ENCODE measurements at regions not wholly inside any gene's neighbourhood (a gene's known extent, or its start where the extent isn't known, plus 50 kb on each side); places are given as distances from the start of the nearest gene placed in this dataset.

- intact Hi-C loops (cut with micrococcal nuclease), result no loop called here
- Mint-ChIP-seq H3K27me3 (no peaks in the 10 kb centered on the region), H3K4me1 (ENCODE audit: low read depth) (no peaks in the 10 kb centered on the region), H3K4me3 (no peak overlapping the region), H3K36me3 (ENCODE audit: low read depth) (no peaks in the 10 kb centered on the region), H3K9me3 (no peaks in the 10 kb centered on the region), H3K27ac (no peak overlapping the region)
- ATAC-seq, result no peak
- CTCF ChIA-PET, result no interaction called here
- POLR2A ChIA-PET, result no interaction called here
- DNase-seq, result no peak
- TF ChIP-seq, protein P1, sequence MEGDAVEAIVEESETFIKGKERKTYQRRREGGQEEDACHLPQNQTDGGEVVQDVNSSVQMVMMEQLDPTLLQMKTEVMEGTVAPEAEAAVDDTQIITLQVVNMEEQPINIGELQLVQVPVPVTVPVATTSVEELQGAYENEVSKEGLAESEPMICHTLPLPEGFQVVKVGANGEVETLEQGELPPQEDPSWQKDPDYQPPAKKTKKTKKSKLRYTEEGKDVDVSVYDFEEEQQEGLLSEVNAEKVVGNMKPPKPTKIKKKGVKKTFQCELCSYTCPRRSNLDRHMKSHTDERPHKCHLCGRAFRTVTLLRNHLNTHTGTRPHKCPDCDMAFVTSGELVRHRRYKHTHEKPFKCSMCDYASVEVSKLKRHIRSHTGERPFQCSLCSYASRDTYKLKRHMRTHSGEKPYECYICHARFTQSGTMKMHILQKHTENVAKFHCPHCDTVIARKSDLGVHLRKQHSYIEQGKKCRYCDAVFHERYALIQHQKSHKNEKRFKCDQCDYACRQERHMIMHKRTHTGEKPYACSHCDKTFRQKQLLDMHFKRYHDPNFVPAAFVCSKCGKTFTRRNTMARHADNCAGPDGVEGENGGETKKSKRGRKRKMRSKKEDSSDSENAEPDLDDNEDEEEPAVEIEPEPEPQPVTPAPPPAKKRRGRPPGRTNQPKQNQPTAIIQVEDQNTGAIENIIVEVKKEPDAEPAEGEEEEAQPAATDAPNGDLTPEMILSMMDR (IDR thresholded peaks at IDR 0.05), result no peak
Measured at GRCh38 chr12:23185346-23185745, 560.4 kb downstream of the ETNK1 start.

DNA sequence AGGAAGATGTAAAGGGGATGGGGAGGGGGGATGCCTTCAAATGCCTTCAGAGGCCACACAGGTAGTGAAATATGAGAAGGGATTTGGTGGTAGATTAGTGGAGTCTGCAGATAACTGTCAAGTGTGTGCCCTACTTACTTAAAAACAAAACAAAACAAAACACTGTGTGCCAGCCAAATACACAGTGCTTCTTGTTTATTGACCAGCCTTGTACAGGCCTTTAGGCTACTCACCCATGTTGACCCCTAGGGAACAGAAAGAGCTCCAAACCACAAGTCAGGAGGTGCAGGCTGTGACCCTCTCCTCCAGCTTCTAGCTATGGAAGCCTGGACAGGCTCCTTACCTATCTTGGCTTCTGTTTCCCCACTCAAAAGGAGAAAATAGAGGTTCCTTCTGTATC, 562.0 kb downstream of the ETNK1 start:
- H3K4me3 Mint-ChIP-seq, result no peak overlapping the region
- no peak overlapping the region for H3K27ac Mint-ChIP-seq
- H3K4me1 Mint-ChIP-seq (ENCODE audit: low read depth), result no peaks in the 10 kb centered on the region
- H3K36me3 Mint-ChIP-seq (ENCODE audit: low read depth), result no peaks in the 10 kb centered on the region
- TF ChIP-seq, protein P1 (IDR thresholded peaks at IDR 0.05), result no peak
- CTCF ChIA-PET, result no interaction called here
- no peaks in the 10 kb centered on the region for H3K9me3 Mint-ChIP-seq
- H3K27me3 Mint-ChIP-seq, result no peaks in the 10 kb centered on the region
- POLR2A ChIA-PET, result no interaction called here
- DNase-seq (no peak), ATAC-seq (no peak)
- intact Hi-C loops (cut with micrococcal nuclease), result no loop called here

DNA sequence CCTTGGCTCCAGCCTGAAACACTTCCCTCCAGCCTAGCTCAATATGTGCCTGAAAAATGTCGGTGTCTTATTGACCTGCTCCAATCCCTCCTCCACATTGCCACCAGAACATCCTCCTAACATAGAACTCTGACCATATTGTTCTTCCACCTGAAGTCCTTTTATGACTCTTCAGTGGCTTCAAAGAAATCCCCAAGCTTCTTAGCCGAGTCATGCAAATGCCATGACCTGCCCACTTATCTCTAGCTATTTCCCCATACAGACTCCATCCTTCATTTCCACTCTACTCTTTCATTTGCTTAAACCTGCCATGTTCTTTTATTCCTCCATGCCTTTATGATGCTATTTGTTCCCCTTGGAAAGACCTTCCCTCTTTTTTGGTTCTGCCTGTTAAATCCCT, 568.6 kb downstream of the ETNK1 start:
- TF ChIP-seq, protein P1 (IDR thresholded peaks at IDR 0.05), result no peak
- ChIA-PET CTCF (interaction anchor here (1.1 to 1.8 kb wide), 2 partner anchors 9 to 10 kb away, joined by 4 to 5 read pairs; no protein-coding TSS in a partner anchor), POLR2A (no interaction called here)
- no peaks in the 10 kb centered on the region for H3K27me3 Mint-ChIP-seq
- no peak for ATAC-seq
- intact Hi-C loops (cut with micrococcal nuclease), result no loop called here
- H3K4me3 Mint-ChIP-seq, result no peak overlapping the region
- no peaks in the 10 kb centered on the region for H3K4me1 Mint-ChIP-seq (ENCODE audit: low read depth)
- H3K9me3 Mint-ChIP-seq, result no peaks in the 10 kb centered on the region
- H3K36me3 Mint-ChIP-seq (ENCODE audit: low read depth), result no peaks in the 10 kb centered on the region
- no peak overlapping the region for H3K27ac Mint-ChIP-seq
- DNase-seq, result no peak

DNA sequence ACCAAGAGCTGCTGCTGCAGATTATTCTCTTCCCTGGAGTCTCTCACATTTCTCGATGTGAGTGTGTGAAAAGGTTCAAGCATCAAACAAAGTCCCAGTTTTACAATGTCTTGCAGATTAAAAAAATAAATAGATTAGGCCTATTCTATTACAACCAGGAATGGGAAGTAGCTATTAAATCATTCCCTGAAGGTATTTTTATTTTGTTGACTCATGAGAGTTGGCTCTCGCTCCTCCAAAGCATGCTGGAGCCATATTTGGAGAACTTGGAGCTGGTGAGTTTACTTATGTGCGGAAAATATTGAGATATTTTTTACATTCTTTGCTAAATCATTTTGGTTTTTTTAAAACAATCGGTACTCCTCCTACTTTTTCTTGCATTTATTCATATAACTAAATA, 572.3 kb downstream of the ETNK1 start:
- TF ChIP-seq, protein P1 (IDR thresholded peaks at IDR 0.05), result no peak
- Mint-ChIP-seq H3K27ac (no peak overlapping the region), H3K4me3 (no peak overlapping the region), H3K36me3 (ENCODE audit: low read depth) (no peaks in the 10 kb centered on the region), H3K27me3 (peaks cover 3% of the 10 kb centered on the region), H3K4me1 (ENCODE audit: low read depth) (no peaks in the 10 kb centered on the region), H3K9me3 (no peaks in the 10 kb centered on the region)
- DNase-seq, result no peak
- intact Hi-C loops (cut with micrococcal nuclease), result no loop called here
- ChIA-PET CTCF (interaction anchor here (0.7 to 1.7 kb wide), 3 partner anchors 9 to 339 kb away, joined by 3 to 4 read pairs (median 3); no protein-coding TSS in a partner anchor), POLR2A (no interaction called here)
- ATAC-seq, result no peak

- TF ChIP-seq, protein P1 (IDR thresholded peaks at IDR 0.05), result no peak
- no peak for ATAC-seq
- Mint-ChIP-seq H3K27ac (no peak overlapping the region), H3K4me3 (no peak overlapping the region), H3K4me1 (ENCODE audit: low read depth) (no peaks in the 10 kb centered on the region), H3K27me3 (peaks cover 3% of the 10 kb centered on the region), H3K36me3 (ENCODE audit: low read depth) (no peaks in the 10 kb centered on the region), H3K9me3 (no peaks in the 10 kb centered on the region)
- DNase-seq, result no peak
- ChIA-PET CTCF (interaction anchor here (0.7 to 1.2 kb wide), 2 partner anchors 8 to 9 kb away, joined by 3 to 4 read pairs; no protein-coding TSS in a partner anchor), POLR2A (no interaction called here)
- intact Hi-C loops (cut with micrococcal nuclease), result no loop called here
Measured at GRCh38 chr12:23202728-23203127, 577.8 kb downstream of the ETNK1 start.
